ENCODE measurements at regions not wholly inside any gene's neighbourhood (a gene's known extent, or its start where the extent isn't known, plus 50 kb on each side); places are given as distances from the start of the nearest gene placed in this dataset.
"Not testable (repeated sequence)": the region's sequence is repeated elsewhere in the genome, so short reads cannot be mapped to it uniquely, and the experiment has no call there.

DNA sequence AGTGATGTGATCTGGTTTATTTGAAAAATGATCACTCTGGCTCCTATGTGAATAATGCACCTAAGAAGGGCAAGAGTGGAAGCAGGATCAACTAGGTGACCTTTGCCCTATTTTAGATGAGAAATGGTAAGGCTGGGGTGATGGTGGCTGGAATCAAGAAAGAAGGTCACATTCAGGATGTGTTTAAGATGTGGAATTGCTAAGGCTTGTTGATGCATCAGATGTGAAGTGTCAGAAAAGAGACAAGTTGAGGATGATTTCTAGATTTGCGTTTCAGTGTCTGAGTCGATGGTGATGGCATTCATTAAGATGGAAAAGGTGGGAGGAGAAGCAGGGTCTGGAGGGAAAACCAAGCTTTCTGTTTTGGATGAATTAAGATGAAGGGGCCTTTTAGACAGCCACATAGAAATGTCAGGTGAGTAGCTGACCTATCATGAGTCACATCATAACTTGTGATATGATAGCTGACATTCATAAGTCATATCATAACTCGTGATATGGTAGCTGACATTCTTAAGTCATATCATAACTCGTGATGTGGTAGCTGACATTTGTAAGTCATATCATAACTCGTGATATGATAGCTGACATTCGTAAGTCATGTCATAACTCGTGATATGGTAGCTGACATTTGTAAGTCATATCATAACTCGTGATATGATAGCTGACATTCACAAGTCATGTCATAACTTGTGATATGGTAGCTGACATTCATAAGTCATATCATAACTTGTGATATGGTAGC, 101.2 kb upstream of the SEC11C start:
- Histone ChIP-seq H3K4me2 (replicated peaks; ENCODE audit: extremely low read depth, low read length, poor library complexity, severe bottlenecking) (no peak overlapping the region), H3K27me3 (ENCODE audit: control insufficient read depth in 2 of 2, insufficient read depth in 2 of 2, low read length in 2 of 2) (no peaks in the 10 kb centered on the region), H3K79me2 (ENCODE audit: insufficient read depth, low read length) (no peaks in the 10 kb centered on the region), H3K9ac (ENCODE audit: insufficient read depth, low read length, poor library complexity, severe bottlenecking) (no peak overlapping the region), H3K9me3 (replicated peaks in 1 of 2; ENCODE audit: control insufficient read depth in 1 of 2, insufficient read depth in 1 of 2, low read length in 2 of 2) (no peaks in the 10 kb centered on the region), H3K36me3 (replicated peaks in 1 of 2; ENCODE audit: control insufficient read depth in 1 of 2, insufficient read depth in 2 of 2, low read length in 2 of 2) (no peaks in the 10 kb centered on the region), H2AFZ (ENCODE audit: insufficient read depth, low read depth, low read length, poor library complexity, severe bottlenecking) (no peak overlapping the region), H3K27ac (ENCODE audit: low read depth in 1 of 2, low read length in 2 of 2) (no peak overlapping the region), H3K4me3 (replicated peaks in 1 of 3; ENCODE audit: low read depth in 2 of 3, low read length in 3 of 3) (no peak overlapping the region), H4K20me1 (ENCODE audit: insufficient read depth, low read length) (no peaks in the 10 kb centered on the region), H3K4me1 (ENCODE audit: control insufficient read depth in 1 of 2, insufficient read depth in 2 of 2, low read length in 2 of 2) (no peaks in the 10 kb centered on the region)
- TF ChIP-seq CTCF (IDR thresholded peaks at IDR 0.05) = no peak
- peaks cover 0 to 7% (median 4%) of the 10 kb centered on the region in 3 donors for H3K27me3 Mint-ChIP-seq (ENCODE audit: low read depth in 3 of 3)
- no peak overlapping the region for H3K27ac Mint-ChIP-seq
- H3K4me1 Mint-ChIP-seq = no peaks in the 10 kb centered on the region
- WGBS (ENCODE audit: insufficient coverage) = 89% methylated on average over 5 of the region's 8 CpGs
- no peak for DNase-seq
- H3K4me3 Mint-ChIP-seq = no peak overlapping the region
- no peaks in the 10 kb centered on the region for H3K36me3 Mint-ChIP-seq
- intact Hi-C loops (cut with micrococcal nuclease) = no loop called here
- no peaks in the 10 kb centered on the region for H3K9me3 Mint-ChIP-seq

- H3K4me2 ChIP-seq (replicated peaks; ENCODE audit: extremely low read depth, low read length, poor library complexity, severe bottlenecking); H3K4me1 Mint-ChIP-seq; H4K20me1 ChIP-seq (ENCODE audit: insufficient read depth, low read length); H3K27ac Mint-ChIP-seq; intact Hi-C loops (cut with micrococcal nuclease); H3K27ac ChIP-seq (ENCODE audit: low read depth in 1 of 2, low read length in 2 of 2); H3K4me1 ChIP-seq (ENCODE audit: control insufficient read depth in 1 of 2, insufficient read depth in 2 of 2, low read length in 2 of 2); H3K4me3 Mint-ChIP-seq; H3K9ac ChIP-seq (ENCODE audit: insufficient read depth, low read length, poor library complexity, severe bottlenecking); H3K9me3 ChIP-seq (replicated peaks in 1 of 2; ENCODE audit: control insufficient read depth in 1 of 2, insufficient read depth in 1 of 2, low read length in 2 of 2); H3K27me3 ChIP-seq (ENCODE audit: control insufficient read depth in 2 of 2, insufficient read depth in 2 of 2, low read length in 2 of 2); H3K36me3 ChIP-seq (replicated peaks in 1 of 2; ENCODE audit: control insufficient read depth in 1 of 2, insufficient read depth in 2 of 2, low read length in 2 of 2); DNase-seq; H3K79me2 ChIP-seq (ENCODE audit: insufficient read depth, low read length); H3K9me3 Mint-ChIP-seq; H3K36me3 Mint-ChIP-seq; H3K4me3 ChIP-seq (replicated peaks in 1 of 3; ENCODE audit: low read depth in 2 of 3, low read length in 3 of 3); H3K27me3 Mint-ChIP-seq (ENCODE audit: low read depth in 3 of 3); H2AFZ ChIP-seq (ENCODE audit: insufficient read depth, low read depth, low read length, poor library complexity, severe bottlenecking): not testable (repeated sequence)
- 83% methylated on average over 1 of the region's 1 CpG for WGBS (ENCODE audit: insufficient coverage)
Measured at GRCh38 chr18:59039040-59039320, 100.7 kb upstream of the SEC11C start.

Data from CD14-positive monocyte (primary cell).